SK-MEL-5 (cell line): ENCODE measurements at regions not wholly inside any gene's neighbourhood (a gene's known extent, or its start where the extent isn't known, plus 50 kb on each side); places are given as distances from the start of the nearest gene placed in this dataset.

ENCODE experiments used
- DNase-seq: peaks from one replicate; pipeline ENCODE4 v3.0.0-alpha.2; 2016; ENCODE audit warnings: low read depth, low spot score
- in situ Hi-C: cut with HindIII; loops from 2 replicates; pipeline ENCODE4 v1.10.0; 2016; ENCODE audit warnings: low sequenced_read_pairs, high pct_unique_total_duplicates, low pct_unique_long_range_greater_than_20kb

DNA sequence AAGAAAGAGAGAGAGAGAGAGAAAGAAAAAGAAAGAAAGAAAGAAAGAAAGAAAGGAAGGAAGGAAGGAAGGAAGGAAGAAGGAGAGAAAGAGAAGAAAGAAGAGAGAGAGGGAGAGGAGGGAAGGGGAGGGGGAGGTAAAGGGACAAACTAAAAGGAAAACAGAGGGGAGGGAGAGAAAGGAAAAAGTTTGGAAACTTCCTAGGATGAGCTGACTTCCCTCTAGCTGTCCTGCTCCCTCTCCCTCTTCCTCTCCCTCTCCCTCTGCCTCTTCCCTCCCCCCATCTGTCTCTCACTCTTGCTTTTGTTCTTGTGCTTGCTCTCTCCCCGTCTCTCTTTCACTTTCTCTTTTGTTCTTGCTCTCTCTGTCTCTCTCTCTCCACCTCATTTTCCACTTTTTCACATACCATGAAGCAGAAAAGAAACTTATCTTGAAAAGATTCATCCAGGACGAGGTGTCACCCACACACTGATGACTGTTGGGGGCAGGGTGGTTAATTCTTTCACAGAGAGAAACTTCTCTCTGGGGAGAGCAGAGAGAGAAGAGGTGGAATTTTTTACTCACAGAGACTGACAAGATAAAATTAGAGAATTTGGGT lies 56.4 kb upstream of the DUSP22 start:
- DNase-seq = peak; percentile 59
- in situ Hi-C loops = no loop called here

DNA sequence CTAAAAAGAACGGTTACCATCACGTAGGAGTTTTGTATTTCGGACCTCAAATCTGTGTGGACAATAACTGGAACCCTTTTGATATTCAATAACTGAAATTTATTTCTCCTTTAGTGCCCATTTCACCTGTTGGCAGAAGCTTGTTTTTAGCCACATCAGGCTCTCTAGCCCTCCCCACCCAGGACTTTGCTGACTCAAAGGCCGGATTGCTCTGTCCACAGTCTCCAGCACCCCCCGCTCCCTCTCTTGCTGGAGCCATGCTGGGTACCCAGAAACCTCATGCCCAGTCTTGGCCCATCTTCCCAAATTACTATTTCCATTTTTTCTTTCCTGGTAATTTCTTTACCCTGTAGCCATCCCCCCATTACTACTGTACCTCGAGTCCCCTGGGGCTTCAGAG lies 55.8 kb upstream of the DUSP22 start:
- no peak for DNase-seq
- in situ Hi-C loops = no loop called here

DNA sequence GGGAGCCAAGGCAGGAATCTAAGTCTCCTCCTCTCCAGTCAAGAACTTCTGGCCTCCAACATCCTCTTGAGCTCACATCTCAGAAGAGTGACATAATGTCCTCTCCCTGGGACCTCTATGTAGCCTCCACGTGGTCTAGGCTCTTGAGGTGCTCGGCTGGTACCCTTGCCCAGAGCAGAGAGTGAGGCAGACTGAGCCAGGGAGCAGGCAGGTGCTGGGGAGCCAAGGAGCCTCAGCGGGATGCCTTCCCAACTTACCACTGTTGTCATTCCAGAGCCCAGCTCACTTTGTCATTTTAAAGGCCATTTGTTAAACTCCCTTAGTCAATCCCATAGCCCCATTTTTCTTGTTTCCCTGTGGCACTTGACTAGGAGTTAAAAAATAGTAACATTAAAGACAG lies 52.1 kb upstream of the DUSP22 start:
- in situ Hi-C loops = no loop called here
- no peak for DNase-seq

DNA sequence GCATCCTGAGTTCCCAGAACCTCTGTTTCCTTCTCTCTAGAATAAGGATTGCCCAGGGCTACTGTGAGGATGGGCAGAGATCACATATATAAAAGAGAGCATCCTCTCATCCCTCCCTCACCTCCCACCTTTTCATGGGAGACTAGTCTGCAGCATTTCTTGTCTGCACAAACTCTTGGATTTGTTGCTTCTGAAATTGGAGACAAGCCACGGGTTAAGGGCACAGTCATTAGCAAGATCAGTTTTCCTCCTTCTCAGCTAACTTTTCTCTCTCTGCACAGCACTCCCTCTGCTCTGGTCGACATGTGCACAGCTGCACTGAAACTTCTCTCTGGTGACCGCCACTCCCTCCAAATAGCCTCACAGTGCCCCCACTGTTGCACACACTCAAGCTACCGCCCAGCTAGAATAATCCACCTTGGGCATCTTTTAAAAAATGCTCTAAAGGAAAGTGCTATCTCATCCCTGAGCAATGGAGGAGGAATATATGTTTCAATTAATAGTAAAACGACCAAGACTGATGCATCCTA lies 50.9 kb upstream of the DUSP22 start:
- in situ Hi-C loops = no loop called here
- DNase-seq = no peak
